C4-2B (cell line): ENCODE measurements at regions not wholly inside any gene's neighbourhood (a gene's known extent, or its start where the extent isn't known, plus 50 kb on each side); places are given as distances from the start of the nearest gene placed in this dataset.

Experiments used
- CTCF ChIP-seq: fragments of 450-650 bp; conservative IDR thresholded peaks from 2 replicates; pipeline ENCODE4 v1.5.1; 2017; ENCODE audit warnings: mild to moderate bottlenecking
- ZFX ChIP-seq: fragments of 450-650 bp; IDR thresholded peaks from 2 replicates; pipeline ENCODE4 v1.6.1; 2017

- TF ChIP-seq ZFX (no peak), CTCF (peak; percentile 92)
Observed at GRCh38 chr17:34420254-34420766, 57.3 kb upstream of the CCL1 start.
